HepG2 (cell line): ENCODE measurements at regions not wholly inside any gene's neighbourhood (a gene's known extent, or its start where the extent isn't known, plus 50 kb on each side); places are given as distances from the start of the nearest gene placed in this dataset.
"Not testable (repeated sequence)": the region's sequence is repeated elsewhere in the genome, so short reads cannot be mapped to it uniquely, and the experiment has no call there.

Experiments used
- ATAC-seq: fragments of 200-7000 bp; cut with Tn5 transposase; 3 replicates; pipeline ENCODE4 v1.9.1; 2020; ENCODE audit warnings: mild to moderate bottlenecking, moderate library complexity
- BruUV-seq: library from RNA; stranded (reverse); fragments of 400-500 nt; replicated peaks from 2 replicates; lab custom pipeline; 2021; lab: Mats Ljungman, UMichigan
- CTCF ChIA-PET: fragments of 300-600 bp; formaldehyde crosslinking; extraction: SDS; loops from one replicate; lab custom pipeline; 2021; ENCODE audit warnings: low total read pairs, inconsistent platforms, low intra/inter-chr PET ratio; lab: Yijun Ruan, JAX
- POLR2A ChIA-PET: fragments of 350-600 bp; sonication (Branson Sonifier 250); formaldehyde crosslinking; loops from one replicate; lab custom pipeline; 2020; ENCODE audit warnings: antibody characterized with exemption, inconsistent platforms; lab: Yijun Ruan, JAX
- DNase-seq: peaks from one replicate; pipeline ENCODE4 v3.0.0-alpha.2; 2015; ENCODE audit warnings: low spot score
- FAIRE-seq: peaks from 3 replicates; lab custom pipeline; 2011; peaks lifted over from hg19 to GRCh38; lab: Jason Lieb, UNC
- H2AFZ ChIP-seq: one replicate; pipeline ENCODE4 v1.6.1; 2011; ENCODE audit warnings: low read length, inconsistent platforms
- H3K27ac ChIP-seq: fragments of 300-600 bp; 3 replicates; pipeline ENCODE4 v1.8.0; 2011; ENCODE audit warnings: mixed run types, mild to moderate bottlenecking, mixed read lengths, low read length, inconsistent platforms; ENCODE audit not compliant: insufficient read depth; ENCODE audit errors: extremely low read length
- H3K27me3 ChIP-seq, 2 experiments: fragments of 200-600 bp in 1 of 2; 2 replicates in 1 of 2; 3 replicates in 1 of 2; pipeline versions ENCODE4 v1.6.0 to v1.8.0; 2011; ENCODE audit warnings: low read length in 2 of 2, mild to moderate bottlenecking in 2 of 2, moderate library complexity in 2 of 2, inconsistent platforms in 1 of 2; ENCODE audit not compliant: insufficient read depth in 2 of 2, control insufficient read depth in 1 of 2
- H3K36me3 ChIP-seq, 2 experiments: fragments of 200-600 bp in 1 of 2; replicated peaks in 1 of 2; 2 replicates in 1 of 2; 3 replicates in 1 of 2; pipeline versions ENCODE4 v1.5.1 to v1.8.0; 2011; ENCODE audit warnings: low read length in 2 of 2, inconsistent platforms in 1 of 2; ENCODE audit not compliant: insufficient read depth in 2 of 2, control insufficient read depth in 1 of 2
- H3K4me1 ChIP-seq: 2 replicates; pipeline ENCODE4 v1.5.1; 2012; ENCODE audit warnings: low read length, inconsistent platforms; ENCODE audit not compliant: insufficient read depth
- H3K4me2 ChIP-seq: 2 replicates; pipeline ENCODE4 v1.6.0; 2011; ENCODE audit warnings: low read depth, low read length, inconsistent platforms
- H3K4me3 ChIP-seq, 3 experiments: fragments of 200-600 bp in 1 of 3; sonication (generic), shearing (Covaris generic) in 1 of 3; replicated peaks in 1 of 3; 2 replicates each; pipeline ENCODE4 v1.5.1; 2011 to 2016; ENCODE audit warnings: low read length in 3 of 3, inconsistent platforms in 2 of 3, low read depth in 2 of 3, mild to moderate bottlenecking in 2 of 3, control low read depth in 1 of 3, mixed read lengths in 1 of 3; ENCODE audit not compliant: insufficient read depth in 1 of 3
- H3K79me2 ChIP-seq: one replicate; pipeline ENCODE4 v1.6.1; 2011; ENCODE audit warnings: low read length, inconsistent platforms; ENCODE audit not compliant: insufficient read depth
- H3K9ac ChIP-seq: 2 replicates; pipeline ENCODE4 v1.6.0; 2011; ENCODE audit warnings: mild to moderate bottlenecking, low read depth, low read length, inconsistent platforms; ENCODE audit not compliant: insufficient read depth
- H3K9me3 ChIP-seq: 2 replicates; pipeline ENCODE4 v1.5.1; 2012; ENCODE audit warnings: mild to moderate bottlenecking, low read length
- H4K20me1 ChIP-seq: 2 replicates; pipeline ENCODE4 v1.6.0; 2011; ENCODE audit warnings: inconsistent platforms, mild to moderate bottlenecking, low read length, moderate library complexity; ENCODE audit not compliant: insufficient read depth
- KAT7 ChIP-seq: IDR thresholded peaks from 2 replicates; pipeline ENCODE4 v1.6.1; 2018; ENCODE audit warnings: borderline replicate concordance, missing compliant biosample characterization
- TEAD2 ChIP-seq: sonication (generic); formaldehyde crosslinking; IDR thresholded peaks from 2 replicates; pipeline ENCODE4 v1.9.0; 2021; ENCODE audit warnings: missing genetic modification reagents
- TP53 ChIP-seq: sonication (generic); formaldehyde crosslinking; conservative IDR thresholded peaks from 2 replicates; pipeline ENCODE4 v1.4.0; 2020; ENCODE audit warnings: missing genetic modification reagents
- ZNF550 ChIP-seq: sonication (generic); formaldehyde crosslinking; IDR thresholded peaks from 2 replicates; pipeline ENCODE4 v1.4.0; 2020; ENCODE audit warnings: mild to moderate bottlenecking, missing genetic modification reagents, borderline replicate concordance
- WGBS: methylation state at CpG from one replicate; pipeline ENCODE4 v1.1.6; 2017; ENCODE audit warnings: low lambda C conversion rate; 5-methylcytosine and 5-hydroxymethylcytosine counted together
- in situ Hi-C: cut with HindIII; loops from 2 replicates; pipeline ENCODE4 v1.10.0; 2017; ENCODE audit warnings: low pct_unique_long_range_greater_than_20kb; ENCODE audit not compliant: extremely low pct_ligation_motif_present
- intact Hi-C: fragments of 100-400 bp; cut with micrococcal nuclease; formaldehyde crosslinking; loops from one replicate; pipeline ENCODE4 v1.10.0; 2022; ENCODE audit not compliant: unreplicated experiment

GRCh38 chr20:10119336-10119735 lies 84.5 kb downstream of the ANKEF1 start:
- TF ChIP-seq TP53 (CRISPR knock-in tag) (peak; percentile 96), KAT7 (CRISPR knock-in tag) (no peak), TEAD2 (CRISPR knock-in tag) (no peak), ZNF550 (CRISPR knock-in tag) (no peak)
- H3K36me3 ChIP-seq = no peaks in the 10 kb centered on the region
- CTCF ChIA-PET = no interaction called here
- no TSS peak for BruUV-seq
- no peak for DNase-seq
- no peak overlapping the region for H3K9ac ChIP-seq
- no peak for FAIRE-seq
- no peak for ATAC-seq
- H3K9me3 ChIP-seq = peaks cover under 1% of the 10 kb centered on the region; the same call in 1 of the 2 replicates
- in situ Hi-C loops (no loop called here), intact Hi-C loops (no loop called here)
- no peaks in the 10 kb centered on the region for H4K20me1 ChIP-seq
- no peak overlapping the region for H3K27ac ChIP-seq
- H3K79me2 ChIP-seq = no peaks in the 10 kb centered on the region
- no peaks in the 10 kb centered on the region; a peak in 1 of 5 replicates for H3K27me3 ChIP-seq
- POLR2A ChIA-PET = no interaction called here
- no peak overlapping the region for H3K4me2 ChIP-seq
- H3K4me3 ChIP-seq = no peak overlapping the region
- H2AFZ ChIP-seq = peak overlapping the region; percentile 83
- WGBS = 78% methylated on average over 3 of the region's 3 CpGs
- H3K4me1 ChIP-seq = no peaks in the 10 kb centered on the region

- ATAC-seq, POLR2A ChIA-PET: not testable (repeated sequence)
Observed at GRCh38 chr20:10124883-10125282, 90.1 kb downstream of the ANKEF1 start.

More at GRCh38 chr20:10124883-10125282, 90.1 kb downstream of the ANKEF1 start:
- H3K27me3 ChIP-seq, BruUV-seq, H3K79me2 ChIP-seq, intact Hi-C loops, CTCF ChIA-PET, H4K20me1 ChIP-seq, H3K4me1 ChIP-seq, in situ Hi-C loops, H3K4me2 ChIP-seq, H3K27ac ChIP-seq, H3K9ac ChIP-seq, H3K4me3 ChIP-seq, H2AFZ ChIP-seq, DNase-seq, H3K36me3 ChIP-seq: not testable (repeated sequence)
- 25% methylated on average over 3 of the region's 3 CpGs for WGBS
- peak; percentile 15 for FAIRE-seq
- peaks cover 19% of the 10 kb centered on the region for H3K9me3 ChIP-seq
